GM19025 (cell line): ENCODE measurements at regions not wholly inside any gene's neighbourhood (a gene's known extent, or its start where the extent isn't known, plus 50 kb on each side); places are given as distances from the start of the nearest gene placed in this dataset.

Source experiments
- ATAC-seq: cut with Tn5 transposase; IDR thresholded peaks from one replicate; pipeline ENCODE4 v1.9.1; 2021; ENCODE audit warnings: mild to moderate bottlenecking, low read depth, moderate library complexity; ENCODE audit not compliant: unreplicated experiment

- no peak for ATAC-seq
Measured at GRCh38 chr13:32859707-32860292, 156.4 kb upstream of the KL start.

GRCh38 chr13:32861304-32861703 lies 154.9 kb upstream of the KL start:
- no peak for ATAC-seq

- no peak for ATAC-seq
Measured at GRCh38 chr13:32863596-32863995, 152.6 kb upstream of the KL start.

- ATAC-seq: no peak
Measured at GRCh38 chr13:32866921-32867320, 149.3 kb upstream of the KL start.

- ATAC-seq: no peak
Measured at GRCh38 chr13:32877491-32877890, 138.7 kb upstream of the KL start.

- no peak for ATAC-seq
Measured at GRCh38 chr13:32878163-32878562, 138.1 kb upstream of the KL start.

GRCh38 chr13:32880636-32881035 lies 135.6 kb upstream of the KL start:
- no peak for ATAC-seq

- no peak for ATAC-seq
Measured at GRCh38 chr13:32881074-32881776, 135.0 kb upstream of the KL start.

- no peak for ATAC-seq
Measured at GRCh38 chr13:32881777-32882145, 134.5 kb upstream of the KL start.

- ATAC-seq: no peak
Measured at GRCh38 chr13:32882691-32883090, 133.5 kb upstream of the KL start.

- no peak for ATAC-seq
Measured at GRCh38 chr13:32883474-32883873, 132.7 kb upstream of the KL start.

GRCh38 chr13:32887617-32888016 lies 128.6 kb upstream of the KL start:
- no peak for ATAC-seq

GRCh38 chr13:32889986-32890565 lies 126.1 kb upstream of the KL start:
- ATAC-seq: no peak

GRCh38 chr13:32893176-32893575 lies 123.0 kb upstream of the KL start:
- ATAC-seq: no peak

- no peak for ATAC-seq
Measured at GRCh38 chr13:32894589-32895001, 121.6 kb upstream of the KL start.

- no peak for ATAC-seq
Measured at GRCh38 chr13:32895296-32895695, 120.9 kb upstream of the KL start.

GRCh38 chr13:32897296-32897695 lies 118.9 kb upstream of the KL start:
- no peak for ATAC-seq

GRCh38 chr13:32902029-32902780 lies 114.0 kb upstream of the KL start:
- ATAC-seq: no peak

- ATAC-seq: no peak
Measured at GRCh38 chr13:32902874-32903273, 113.3 kb upstream of the KL start.

- ATAC-seq: no peak
Measured at GRCh38 chr13:32903720-32904119, 112.5 kb upstream of the KL start.

- no peak for ATAC-seq
Measured at GRCh38 chr13:32904266-32904665, 112.0 kb upstream of the KL start.
